Fibroblast of lung (primary cell): ENCODE measurements at regions not wholly inside any gene's neighbourhood (a gene's known extent, or its start where the extent isn't known, plus 50 kb on each side); places are given as distances from the start of the nearest gene placed in this dataset.

Experiments used
- DNase-seq, 2 donors: peaks; one replicate each; pipeline versions ENCODE4 v3.0.0 to v3.0.0-alpha.2; 2010; ENCODE audit warnings: low read depth in 2 of 2
- H2AFZ ChIP-seq: 2 replicates; pipeline ENCODE4 v1.5.1; 2012; ENCODE audit warnings: low read length, control low read depth, inconsistent platforms
- H3K27ac ChIP-seq: 2 replicates; pipeline ENCODE4 v1.5.1; 2011; ENCODE audit warnings: low read length, control low read depth; ENCODE audit not compliant: insufficient read depth
- H3K27me3 ChIP-seq: 2 replicates; pipeline ENCODE4 v1.5.1; 2011; ENCODE audit warnings: mild to moderate bottlenecking, low read length; ENCODE audit not compliant: control insufficient read depth, insufficient read depth
- H3K36me3 ChIP-seq: 2 replicates; pipeline ENCODE4 v1.5.1; 2011; ENCODE audit warnings: low read length; ENCODE audit not compliant: control insufficient read depth, insufficient read depth
- H3K4me1 ChIP-seq: 2 replicates; pipeline ENCODE4 v1.5.1; 2011; ENCODE audit warnings: low read length; ENCODE audit not compliant: control insufficient read depth, insufficient read depth; ENCODE audit errors: extremely low read depth
- H3K4me2 ChIP-seq: 2 replicates; pipeline ENCODE4 v1.5.1; 2011; ENCODE audit warnings: low read length, control low read depth; ENCODE audit not compliant: insufficient read depth; ENCODE audit errors: extremely low read depth
- H3K4me3 ChIP-seq, 4 experiments: fragments of 200-600 bp in 1 of 4; sonication (generic) in 1 of 4; replicated peaks in 1 of 4; 2 replicates each; pipeline ENCODE4 v1.5.1; 2011 to 2016; ENCODE audit warnings: low read length in 4 of 4, low read depth in 3 of 4, mild to moderate bottlenecking in 3 of 4, control low read depth in 2 of 4, inconsistent platforms in 1 of 4, mixed read lengths in 1 of 4; ENCODE audit not compliant: insufficient read depth in 1 of 4; ENCODE audit errors: control extremely low read depth in 1 of 4
- H3K79me2 ChIP-seq: 2 replicates; pipeline ENCODE4 v1.5.1; 2012; ENCODE audit warnings: mild to moderate bottlenecking, low read length, inconsistent platforms; ENCODE audit not compliant: control insufficient read depth, insufficient read depth
- H3K9ac ChIP-seq: 2 replicates; pipeline ENCODE4 v1.5.1; 2011; ENCODE audit warnings: mild to moderate bottlenecking, low read length, control low read depth; ENCODE audit not compliant: insufficient read depth
- H3K9me3 ChIP-seq: 2 replicates; pipeline ENCODE4 v1.5.1; 2012; ENCODE audit warnings: low read depth, low read length; ENCODE audit not compliant: control insufficient read depth, insufficient read depth
- H4K20me1 ChIP-seq: 2 replicates; pipeline ENCODE4 v1.5.1; 2011; ENCODE audit warnings: low read length; ENCODE audit not compliant: control insufficient read depth, insufficient read depth; ENCODE audit errors: extremely low read depth
- EZH2 ChIP-seq: IDR thresholded peaks from 2 replicates; pipeline ENCODE4 v1.5.1; 2012; ENCODE audit warnings: low read length, control low read depth, mild to moderate bottlenecking; ENCODE audit errors: missing control alignments
- TF ChIP-seq, protein P1 (sequence below), 2 donors: IDR thresholded peaks in 1 of 2; conservative IDR thresholded peaks in 1 of 2; 1 replicate in 1 of 2; 2 replicates in 1 of 2; pipeline ENCODE4 v1.5.1; 2011 to 2012; ENCODE audit warnings: low read length in 2 of 2, control low read depth in 1 of 2, inconsistent platforms in 1 of 2, low read depth in 1 of 2, mild to moderate bottlenecking in 1 of 2

DNA sequence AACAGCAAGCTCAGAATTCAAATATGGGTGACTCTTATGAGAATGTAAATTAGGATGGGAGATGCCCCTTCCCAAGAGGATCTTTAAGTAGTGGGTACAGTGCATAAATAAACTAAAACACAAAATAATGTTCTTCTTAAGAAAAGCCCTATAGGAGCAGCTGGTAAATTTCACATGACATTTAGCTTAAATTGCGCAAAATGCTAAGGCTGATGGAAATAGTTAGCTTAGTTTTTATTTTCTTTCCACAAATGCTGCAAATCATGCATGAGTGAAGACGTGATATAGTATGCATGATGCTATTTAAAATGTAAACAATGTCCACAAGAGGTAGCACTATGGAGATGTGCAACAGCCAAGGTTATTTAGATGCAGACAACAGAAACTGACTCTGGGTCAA lies 328.1 kb downstream of the ATP23 start:
- no peak overlapping the region for H3K27ac ChIP-seq
- peak in 1 of 2 donors; percentile 80 for DNase-seq
- no peaks in the 10 kb centered on the region for H3K79me2 ChIP-seq
- H3K36me3 ChIP-seq = no peaks in the 10 kb centered on the region
- H3K9me3 ChIP-seq = no peaks in the 10 kb centered on the region
- no peak overlapping the region for H3K4me3 ChIP-seq
- H3K4me1 ChIP-seq = no peaks in the 10 kb centered on the region
- H3K9ac ChIP-seq = no peak overlapping the region
- no peak for TF ChIP-seq EZH2
- TF ChIP-seq, protein P1, sequence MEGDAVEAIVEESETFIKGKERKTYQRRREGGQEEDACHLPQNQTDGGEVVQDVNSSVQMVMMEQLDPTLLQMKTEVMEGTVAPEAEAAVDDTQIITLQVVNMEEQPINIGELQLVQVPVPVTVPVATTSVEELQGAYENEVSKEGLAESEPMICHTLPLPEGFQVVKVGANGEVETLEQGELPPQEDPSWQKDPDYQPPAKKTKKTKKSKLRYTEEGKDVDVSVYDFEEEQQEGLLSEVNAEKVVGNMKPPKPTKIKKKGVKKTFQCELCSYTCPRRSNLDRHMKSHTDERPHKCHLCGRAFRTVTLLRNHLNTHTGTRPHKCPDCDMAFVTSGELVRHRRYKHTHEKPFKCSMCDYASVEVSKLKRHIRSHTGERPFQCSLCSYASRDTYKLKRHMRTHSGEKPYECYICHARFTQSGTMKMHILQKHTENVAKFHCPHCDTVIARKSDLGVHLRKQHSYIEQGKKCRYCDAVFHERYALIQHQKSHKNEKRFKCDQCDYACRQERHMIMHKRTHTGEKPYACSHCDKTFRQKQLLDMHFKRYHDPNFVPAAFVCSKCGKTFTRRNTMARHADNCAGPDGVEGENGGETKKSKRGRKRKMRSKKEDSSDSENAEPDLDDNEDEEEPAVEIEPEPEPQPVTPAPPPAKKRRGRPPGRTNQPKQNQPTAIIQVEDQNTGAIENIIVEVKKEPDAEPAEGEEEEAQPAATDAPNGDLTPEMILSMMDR (conservative IDR thresholded peaks at IDR 0.05 in 1 of 2, IDR thresholded peaks at IDR 0.05 in 1 of 2; ENCODE audit: low read depth in 1 of 2, low read length in 2 of 2) = no peak
- H3K27me3 ChIP-seq = peaks cover 2% of the 10 kb centered on the region
- no peaks in the 10 kb centered on the region for H4K20me1 ChIP-seq
- no peak overlapping the region for H2AFZ ChIP-seq
- H3K4me2 ChIP-seq = no peak overlapping the region

DNA sequence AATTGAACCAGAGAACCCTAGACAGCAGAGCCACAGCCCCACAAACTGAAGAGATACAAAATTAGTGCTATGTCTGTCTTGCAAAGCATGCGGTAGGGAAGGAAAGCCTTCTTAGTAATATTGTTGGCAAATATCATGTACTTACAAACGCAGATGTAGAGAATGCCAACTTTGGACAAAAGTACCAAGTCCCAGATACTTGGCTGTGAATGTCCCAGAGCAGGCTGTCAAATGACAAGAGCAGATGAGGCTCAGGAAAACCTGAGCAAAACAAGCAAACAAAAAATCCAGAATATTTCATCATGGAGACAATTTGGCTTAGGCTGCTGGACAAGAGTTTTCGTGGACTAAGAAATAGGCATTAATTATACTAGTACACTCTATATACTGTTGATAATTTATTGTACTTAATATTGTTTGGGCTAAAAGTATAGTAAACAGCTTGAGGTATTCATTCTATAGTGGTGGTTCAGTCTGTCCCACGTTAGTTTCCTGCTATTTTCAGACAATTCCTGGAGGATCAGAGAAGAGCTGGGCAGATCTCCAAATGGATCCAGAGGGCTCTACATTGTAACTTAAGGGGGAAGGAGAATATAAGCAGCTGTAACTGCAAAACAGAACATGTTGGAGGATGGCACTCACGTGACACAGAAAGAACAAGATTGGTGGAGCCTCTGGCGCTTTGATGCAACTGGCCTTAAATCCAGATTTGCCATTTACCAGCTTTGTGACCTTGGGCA lies 329.8 kb downstream of the ATP23 start:
- H3K9me3 ChIP-seq = no peaks in the 10 kb centered on the region
- no peak for TF ChIP-seq EZH2
- TF ChIP-seq, protein P1 (conservative IDR thresholded peaks at IDR 0.05 in 1 of 2, IDR thresholded peaks at IDR 0.05 in 1 of 2; ENCODE audit: low read depth in 1 of 2, low read length in 2 of 2) = no peak
- no peaks in the 10 kb centered on the region for H3K79me2 ChIP-seq
- peaks cover 2% of the 10 kb centered on the region for H3K27me3 ChIP-seq
- no peaks in the 10 kb centered on the region for H4K20me1 ChIP-seq
- no peak overlapping the region for H3K4me3 ChIP-seq
- H2AFZ ChIP-seq = no peak overlapping the region
- no peaks in the 10 kb centered on the region for H3K4me1 ChIP-seq
- no peak for DNase-seq
- no peak overlapping the region for H3K9ac ChIP-seq
- H3K36me3 ChIP-seq = no peaks in the 10 kb centered on the region
- no peak overlapping the region for H3K4me2 ChIP-seq
- H3K27ac ChIP-seq = no peak overlapping the region

DNA sequence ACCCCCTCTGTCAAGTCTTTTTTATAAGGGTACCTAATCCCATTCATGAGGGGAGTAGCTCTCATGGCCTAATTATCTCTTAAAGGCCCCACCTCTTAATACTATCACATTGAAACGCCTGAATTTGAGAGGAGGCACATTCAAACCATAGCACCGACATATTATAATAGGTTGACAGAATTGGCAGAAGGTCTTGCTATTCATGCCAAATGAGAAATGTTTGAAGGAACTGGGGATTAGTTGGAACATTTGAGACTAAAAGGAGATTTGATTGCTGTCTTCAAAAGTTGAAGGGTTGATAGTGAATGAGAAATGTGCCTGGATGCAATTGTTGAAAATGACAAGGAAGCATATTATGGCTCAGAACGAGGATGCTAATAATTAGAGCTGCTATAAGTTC lies 331.1 kb downstream of the ATP23 start:
- H3K4me1 ChIP-seq = no peaks in the 10 kb centered on the region
- no peak for DNase-seq
- H3K4me2 ChIP-seq = no peak overlapping the region
- TF ChIP-seq, protein P1 (conservative IDR thresholded peaks at IDR 0.05 in 1 of 2, IDR thresholded peaks at IDR 0.05 in 1 of 2; ENCODE audit: low read depth in 1 of 2, low read length in 2 of 2) = no peak
- TF ChIP-seq EZH2 = no peak
- no peaks in the 10 kb centered on the region for H4K20me1 ChIP-seq
- no peak overlapping the region for H3K9ac ChIP-seq
- H3K27ac ChIP-seq = no peak overlapping the region
- no peak overlapping the region for H3K4me3 ChIP-seq
- peaks cover 2% of the 10 kb centered on the region for H3K27me3 ChIP-seq
- H2AFZ ChIP-seq = no peak overlapping the region
- no peaks in the 10 kb centered on the region for H3K9me3 ChIP-seq
- H3K36me3 ChIP-seq = no peaks in the 10 kb centered on the region
- H3K79me2 ChIP-seq = no peaks in the 10 kb centered on the region
